Peyer's patch (tissue), 4 donors: ENCODE measurements at regions not wholly inside any gene's neighbourhood (a gene's known extent, or its start where the extent isn't known, plus 50 kb on each side); places are given as distances from the start of the nearest gene placed in this dataset.

ENCODE experiments used
- DNase-seq, 3 donors: peaks; one replicate each; pipeline ENCODE4 v3.0.0-alpha.2; 2017 to 2019
- H3K27ac ChIP-seq, 4 donors: fragments of 200-600 bp; sonication (generic); one replicate each; pipeline ENCODE4 v1.5.1; 2016 to 2019
- H3K27me3 ChIP-seq, 2 donors: fragments of 200-600 bp; sonication (generic); one replicate each; pipeline ENCODE4 v1.5.1; 2019
- H3K36me3 ChIP-seq, 3 donors: fragments of 200-600 bp; sonication (generic); one replicate each; pipeline ENCODE4 v1.5.1; 2016 to 2019
- H3K4me1 ChIP-seq, 4 donors: fragments of 200-600 bp; sonication (generic); one replicate each; pipeline ENCODE4 v1.5.1; 2016 to 2019
- H3K4me3 ChIP-seq, 4 donors: fragments of 200-600 bp; sonication (generic); 1 replicate in 3 of 4; 2 replicates in 1 of 4; pipeline ENCODE4 v1.5.1; 2016 to 2019; ENCODE audit warnings: mild to moderate bottlenecking in 1 of 4
- H3K9me3 ChIP-seq, 4 donors: fragments of 200-600 bp; sonication (generic); one replicate each; pipeline ENCODE4 v1.5.1; 2016 to 2019; ENCODE audit warnings: mild to moderate bottlenecking in 1 of 4
- POLR2A ChIP-seq, 2 donors: fragments of 450-650 bp; IDR thresholded peaks; one replicate each; pipeline ENCODE4 v1.5.1; 2017; ENCODE audit warnings: antibody characterized with exemption in 2 of 2, mild to moderate bottlenecking in 2 of 2, moderate library complexity in 2 of 2
- TF ChIP-seq, protein P1 (sequence below), 6 experiments: fragments of 450-650 bp in 4 of 6; fragments of 200-600 bp in 2 of 6; sonication (generic) in 1 of 6; IDR thresholded peaks; one replicate each; pipeline ENCODE4 v1.5.1; 2017 to 2019; ENCODE audit warnings: antibody characterized with exemption in 6 of 6, mild to moderate bottlenecking in 3 of 6, moderate library complexity in 1 of 6

DNA sequence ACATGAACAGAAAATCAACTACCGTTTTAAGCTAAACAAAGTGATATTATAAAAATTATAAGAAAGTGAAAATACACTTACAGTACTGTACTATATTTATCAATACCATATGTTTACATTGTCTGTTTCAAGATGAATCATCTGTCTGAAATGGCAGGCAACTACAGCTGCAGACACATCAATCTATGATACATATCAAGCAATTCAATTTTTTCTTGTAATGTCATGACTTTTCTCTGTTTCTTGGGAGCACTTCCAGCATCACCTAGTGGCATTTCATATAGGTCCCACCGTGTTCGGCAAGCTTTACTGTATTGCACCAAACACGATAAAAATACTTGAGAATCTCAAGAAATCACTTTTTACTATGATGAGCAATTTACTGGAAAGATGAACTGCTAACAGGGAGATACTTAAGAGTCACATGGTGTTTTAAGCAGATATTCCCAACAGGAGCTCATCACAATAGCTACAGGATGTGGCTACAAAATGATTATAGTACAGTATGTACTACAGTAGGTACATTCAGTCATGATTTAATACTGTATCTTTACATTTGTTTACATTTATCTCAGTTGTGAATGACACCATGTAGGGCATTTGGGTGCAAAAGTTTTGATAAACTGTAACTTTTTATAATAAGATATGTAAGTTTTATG, 207.4 kb downstream of the ADAM29 start:
- no peak overlapping the region for H3K27ac ChIP-seq
- no peak for DNase-seq
- H3K36me3 ChIP-seq, result no peaks in the 10 kb centered on the region
- no peaks in the 10 kb centered on the region for H3K9me3 ChIP-seq
- no peaks in the 10 kb centered on the region for H3K27me3 ChIP-seq
- no peaks in the 10 kb centered on the region for H3K4me1 ChIP-seq
- no peak for TF ChIP-seq POLR2A (IDR thresholded peaks at IDR 0.05)
- TF ChIP-seq, protein P1, sequence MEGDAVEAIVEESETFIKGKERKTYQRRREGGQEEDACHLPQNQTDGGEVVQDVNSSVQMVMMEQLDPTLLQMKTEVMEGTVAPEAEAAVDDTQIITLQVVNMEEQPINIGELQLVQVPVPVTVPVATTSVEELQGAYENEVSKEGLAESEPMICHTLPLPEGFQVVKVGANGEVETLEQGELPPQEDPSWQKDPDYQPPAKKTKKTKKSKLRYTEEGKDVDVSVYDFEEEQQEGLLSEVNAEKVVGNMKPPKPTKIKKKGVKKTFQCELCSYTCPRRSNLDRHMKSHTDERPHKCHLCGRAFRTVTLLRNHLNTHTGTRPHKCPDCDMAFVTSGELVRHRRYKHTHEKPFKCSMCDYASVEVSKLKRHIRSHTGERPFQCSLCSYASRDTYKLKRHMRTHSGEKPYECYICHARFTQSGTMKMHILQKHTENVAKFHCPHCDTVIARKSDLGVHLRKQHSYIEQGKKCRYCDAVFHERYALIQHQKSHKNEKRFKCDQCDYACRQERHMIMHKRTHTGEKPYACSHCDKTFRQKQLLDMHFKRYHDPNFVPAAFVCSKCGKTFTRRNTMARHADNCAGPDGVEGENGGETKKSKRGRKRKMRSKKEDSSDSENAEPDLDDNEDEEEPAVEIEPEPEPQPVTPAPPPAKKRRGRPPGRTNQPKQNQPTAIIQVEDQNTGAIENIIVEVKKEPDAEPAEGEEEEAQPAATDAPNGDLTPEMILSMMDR (IDR thresholded peaks at IDR 0.05), result no peak
- no peak overlapping the region for H3K4me3 ChIP-seq

DNA sequence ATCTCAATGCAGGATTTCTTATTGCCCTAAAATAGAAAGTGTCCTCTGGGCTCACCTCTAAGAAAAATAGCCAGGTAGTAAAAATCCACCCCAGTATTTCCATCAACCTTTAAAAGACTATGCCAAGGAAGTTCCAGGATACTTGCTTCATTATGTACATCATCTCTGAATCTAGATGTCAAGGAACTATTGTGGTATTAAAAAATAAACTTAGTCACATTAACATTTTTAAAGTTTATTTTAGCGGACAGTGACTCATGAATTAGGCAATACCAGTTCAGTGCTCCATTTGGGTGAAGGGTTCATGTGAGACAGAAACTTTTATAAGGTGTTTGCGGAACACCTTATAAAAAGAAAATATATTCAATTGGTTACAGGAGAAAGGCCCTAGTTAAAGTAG, 209.2 kb downstream of the ADAM29 start:
- no peaks in the 10 kb centered on the region for H3K9me3 ChIP-seq
- no peaks in the 10 kb centered on the region for H3K27me3 ChIP-seq
- TF ChIP-seq POLR2A (IDR thresholded peaks at IDR 0.05), result no peak
- TF ChIP-seq, protein P1 (IDR thresholded peaks at IDR 0.05), result no peak
- H3K27ac ChIP-seq, result no peak overlapping the region
- H3K4me3 ChIP-seq, result no peak overlapping the region
- DNase-seq, result no peak
- no peaks in the 10 kb centered on the region for H3K4me1 ChIP-seq
- no peaks in the 10 kb centered on the region for H3K36me3 ChIP-seq

DNA sequence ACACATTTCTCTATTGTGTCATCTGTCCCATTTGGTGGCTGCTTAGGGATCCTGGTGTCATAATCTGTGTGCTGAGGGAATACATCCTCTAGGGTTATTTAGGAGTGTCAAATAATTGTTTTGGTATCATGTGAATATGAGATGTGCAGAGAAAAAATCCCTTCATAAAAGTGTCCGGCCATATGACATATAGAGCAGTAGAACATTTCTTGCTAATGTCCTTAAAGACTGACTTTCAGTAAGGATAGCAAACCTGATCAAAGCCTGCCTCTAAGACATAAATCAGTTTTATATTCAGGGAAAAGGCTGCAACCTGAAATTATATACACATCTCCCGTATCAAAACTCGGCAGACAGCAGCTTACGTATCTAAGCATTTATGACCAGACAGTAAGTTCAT, 211.6 kb downstream of the ADAM29 start:
- Histone ChIP-seq H3K27ac (no peak overlapping the region), H3K9me3 (no peaks in the 10 kb centered on the region), H3K4me3 (no peak overlapping the region), H3K27me3 (no peaks in the 10 kb centered on the region), H3K36me3 (no peaks in the 10 kb centered on the region), H3K4me1 (no peaks in the 10 kb centered on the region)
- TF ChIP-seq, protein P1 (IDR thresholded peaks at IDR 0.05), result no peak
- no peak for TF ChIP-seq POLR2A (IDR thresholded peaks at IDR 0.05)
- DNase-seq, result no peak

DNA sequence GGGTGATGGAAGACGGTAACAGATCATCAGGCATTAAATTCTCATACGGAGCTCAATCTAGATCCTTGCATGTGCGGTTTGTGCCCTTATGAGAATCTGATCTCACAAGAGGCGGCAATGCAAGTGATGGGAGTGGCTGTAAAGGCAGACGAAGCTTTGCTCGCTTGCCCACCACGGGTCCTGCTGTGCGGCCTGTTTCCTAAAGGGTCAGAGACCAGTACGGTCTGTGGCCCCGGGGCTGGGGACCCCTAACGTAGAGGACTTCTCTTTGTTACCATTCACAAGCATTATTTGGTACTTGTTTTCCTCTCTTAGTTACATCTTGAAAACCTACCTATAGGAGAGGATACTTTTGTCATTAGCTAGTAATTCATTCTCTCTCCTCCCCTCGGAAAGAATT, 221.0 kb downstream of the ADAM29 start:
- Histone ChIP-seq H3K27ac (no peak overlapping the region), H3K4me3 (no peak overlapping the region), H3K36me3 (no peaks in the 10 kb centered on the region), H3K27me3 (no peaks in the 10 kb centered on the region), H3K9me3 (no peaks in the 10 kb centered on the region), H3K4me1 (no peaks in the 10 kb centered on the region)
- no peak for DNase-seq
- TF ChIP-seq POLR2A (IDR thresholded peaks at IDR 0.05), result no peak
- TF ChIP-seq, protein P1 (IDR thresholded peaks at IDR 0.05), result no peak

DNA sequence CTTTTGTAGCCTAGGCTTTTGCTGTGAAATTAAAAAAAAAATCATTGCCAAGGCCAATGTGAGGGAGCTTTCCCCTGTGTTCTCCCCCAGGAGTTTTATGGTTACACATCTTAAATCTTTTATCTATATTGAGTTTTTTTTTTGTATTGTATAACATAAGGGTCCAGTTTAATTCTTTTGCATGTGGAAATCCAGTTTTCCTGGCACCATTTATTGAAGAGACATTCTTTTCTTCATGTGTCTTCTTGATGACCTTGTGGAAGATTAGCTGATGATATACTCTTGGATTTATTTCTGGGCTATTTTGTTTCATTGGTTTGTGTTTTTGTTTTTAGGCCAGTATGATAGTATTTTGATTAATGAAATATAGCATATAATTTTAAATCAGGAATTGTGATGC, 225.0 kb downstream of the ADAM29 start:
- no peak for TF ChIP-seq POLR2A (IDR thresholded peaks at IDR 0.05)
- TF ChIP-seq, protein P1 (IDR thresholded peaks at IDR 0.05), result no peak
- no peak for DNase-seq
- Histone ChIP-seq H3K9me3 (no peaks in the 10 kb centered on the region), H3K27ac (no peak overlapping the region), H3K4me3 (no peak overlapping the region), H3K27me3 (no peaks in the 10 kb centered on the region), H3K36me3 (no peaks in the 10 kb centered on the region), H3K4me1 (no peaks in the 10 kb centered on the region)

DNA sequence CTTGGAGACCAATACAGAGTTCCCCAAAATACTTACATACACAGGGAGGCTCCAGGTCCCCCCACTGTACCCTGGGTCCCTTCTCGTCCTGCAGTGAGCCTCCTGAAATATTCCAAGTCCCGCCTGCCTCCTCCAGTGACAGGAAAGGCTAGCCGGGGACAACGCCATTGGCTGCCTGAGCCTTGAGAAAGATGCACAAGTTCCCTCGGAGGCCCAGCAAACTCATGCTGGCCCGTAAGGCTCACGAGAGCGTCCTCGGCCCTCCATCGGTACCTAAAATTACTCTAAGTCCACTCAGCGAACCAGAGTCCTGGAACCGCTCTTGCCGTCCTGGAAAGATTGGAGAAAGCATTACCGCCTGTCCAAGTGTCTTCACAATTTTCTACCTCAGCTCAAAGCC, 228.6 kb downstream of the ADAM29 start:
- TF ChIP-seq, protein P1 (IDR thresholded peaks at IDR 0.05), result no peak
- Histone ChIP-seq H3K4me1 (no peaks in the 10 kb centered on the region), H3K9me3 (no peaks in the 10 kb centered on the region), H3K4me3 (no peak overlapping the region), H3K27me3 (no peaks in the 10 kb centered on the region), H3K27ac (no peak overlapping the region), H3K36me3 (no peaks in the 10 kb centered on the region)
- DNase-seq, result no peak
